Nephron (organoid): ENCODE measurements at regions not wholly inside any gene's neighbourhood (a gene's known extent, or its start where the extent isn't known, plus 50 kb on each side); places are given as distances from the start of the nearest gene placed in this dataset.
"Not testable (repeated sequence)": the region's sequence is repeated elsewhere in the genome, so short reads cannot be mapped to it uniquely, and the experiment has no call there.

Experiments
- H3K27ac Mint-ChIP-seq, 3 experiments: 2 replicates each; pipeline ENCODE4 v1.8.0; 2020; ENCODE audit warnings: mixed read lengths in 3 of 3, mild to moderate bottlenecking in 2 of 3, moderate library complexity in 1 of 3
- H3K27me3 Mint-ChIP-seq: 2 replicates; pipeline ENCODE4 v1.8.0; 2021; ENCODE audit warnings: low read depth, mild to moderate bottlenecking, moderate library complexity, mixed read lengths
- H3K36me3 Mint-ChIP-seq: 2 replicates; pipeline ENCODE4 v1.8.0; 2020; ENCODE audit warnings: low read depth, mixed read lengths
- H3K4me1 Mint-ChIP-seq: 2 replicates; pipeline ENCODE4 v1.8.0; 2020; ENCODE audit warnings: mixed read lengths
- H3K4me3 Mint-ChIP-seq, 3 experiments: 2 replicates each; pipeline ENCODE4 v1.8.0; 2020; ENCODE audit warnings: mild to moderate bottlenecking in 3 of 3, mixed read lengths in 3 of 3, moderate library complexity in 2 of 3
- H3K9me3 Mint-ChIP-seq: 2 replicates; pipeline ENCODE4 v1.8.0; 2020; ENCODE audit warnings: mixed read lengths
- TF ChIP-seq, protein P1 (sequence below), 3 experiments: fragments of 200-600 bp; sonication (generic); IDR thresholded peaks; one replicate each; pipeline ENCODE4 v1.5.0; 2021; ENCODE audit warnings: antibody characterized with exemption in 3 of 3; ENCODE audit not compliant: unreplicated experiment in 3 of 3

DNA sequence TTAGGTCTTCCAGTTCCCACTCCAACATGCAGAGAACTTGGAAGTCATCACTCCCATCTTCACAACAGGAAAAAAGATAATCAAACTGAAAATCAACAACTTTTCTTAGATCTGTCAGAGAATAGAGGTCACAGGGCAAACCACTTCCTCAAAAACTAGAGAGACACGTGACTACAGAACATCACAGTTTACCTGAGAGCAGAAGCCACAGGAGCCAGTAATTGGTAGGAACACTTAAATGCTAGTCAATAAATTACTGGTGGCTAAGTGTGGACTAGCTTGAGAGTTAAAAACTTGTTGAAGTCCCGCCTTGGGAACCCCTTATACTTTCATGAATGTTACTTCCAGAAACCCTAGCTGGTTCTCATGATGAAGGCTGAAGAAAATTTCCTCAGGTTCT is 81.1 kb downstream of the THSD1 start:
- not testable (repeated sequence) for H3K27me3 Mint-ChIP-seq, H3K9me3 Mint-ChIP-seq, H3K4me3 Mint-ChIP-seq, H3K36me3 Mint-ChIP-seq, H3K4me1 Mint-ChIP-seq, H3K27ac Mint-ChIP-seq

DNA sequence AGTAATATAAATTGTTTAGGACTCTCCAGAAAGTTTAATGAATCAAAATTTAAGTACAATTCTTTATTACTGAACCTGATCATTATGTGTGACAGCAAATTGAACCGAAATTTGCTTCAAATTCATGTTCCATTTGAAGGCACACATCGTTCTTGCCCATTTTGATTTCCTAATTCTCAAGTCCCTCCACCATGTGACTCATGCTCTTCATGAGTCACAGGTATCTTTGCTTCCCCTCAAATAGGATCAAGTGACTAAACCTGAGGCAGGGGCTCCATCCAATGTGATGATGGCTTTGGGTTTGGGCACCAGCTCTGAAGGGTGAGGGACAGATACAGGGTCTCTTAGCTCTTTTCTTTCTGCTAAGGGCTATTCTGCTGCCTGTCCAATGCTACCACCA is 86.1 kb downstream of the THSD1 start:
- H3K4me3 Mint-ChIP-seq, result no peak overlapping the region
- no peaks in the 10 kb centered on the region for H3K36me3 Mint-ChIP-seq
- no peaks in the 10 kb centered on the region for H3K9me3 Mint-ChIP-seq
- H3K27ac Mint-ChIP-seq, result no peak overlapping the region
- TF ChIP-seq, protein P1, sequence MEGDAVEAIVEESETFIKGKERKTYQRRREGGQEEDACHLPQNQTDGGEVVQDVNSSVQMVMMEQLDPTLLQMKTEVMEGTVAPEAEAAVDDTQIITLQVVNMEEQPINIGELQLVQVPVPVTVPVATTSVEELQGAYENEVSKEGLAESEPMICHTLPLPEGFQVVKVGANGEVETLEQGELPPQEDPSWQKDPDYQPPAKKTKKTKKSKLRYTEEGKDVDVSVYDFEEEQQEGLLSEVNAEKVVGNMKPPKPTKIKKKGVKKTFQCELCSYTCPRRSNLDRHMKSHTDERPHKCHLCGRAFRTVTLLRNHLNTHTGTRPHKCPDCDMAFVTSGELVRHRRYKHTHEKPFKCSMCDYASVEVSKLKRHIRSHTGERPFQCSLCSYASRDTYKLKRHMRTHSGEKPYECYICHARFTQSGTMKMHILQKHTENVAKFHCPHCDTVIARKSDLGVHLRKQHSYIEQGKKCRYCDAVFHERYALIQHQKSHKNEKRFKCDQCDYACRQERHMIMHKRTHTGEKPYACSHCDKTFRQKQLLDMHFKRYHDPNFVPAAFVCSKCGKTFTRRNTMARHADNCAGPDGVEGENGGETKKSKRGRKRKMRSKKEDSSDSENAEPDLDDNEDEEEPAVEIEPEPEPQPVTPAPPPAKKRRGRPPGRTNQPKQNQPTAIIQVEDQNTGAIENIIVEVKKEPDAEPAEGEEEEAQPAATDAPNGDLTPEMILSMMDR (IDR thresholded peaks at IDR 0.05; ENCODE audit: unreplicated experiment in 3 of 3), result no peak
- H3K4me1 Mint-ChIP-seq, result no peaks in the 10 kb centered on the region
- peaks cover 4% of the 10 kb centered on the region for H3K27me3 Mint-ChIP-seq

DNA sequence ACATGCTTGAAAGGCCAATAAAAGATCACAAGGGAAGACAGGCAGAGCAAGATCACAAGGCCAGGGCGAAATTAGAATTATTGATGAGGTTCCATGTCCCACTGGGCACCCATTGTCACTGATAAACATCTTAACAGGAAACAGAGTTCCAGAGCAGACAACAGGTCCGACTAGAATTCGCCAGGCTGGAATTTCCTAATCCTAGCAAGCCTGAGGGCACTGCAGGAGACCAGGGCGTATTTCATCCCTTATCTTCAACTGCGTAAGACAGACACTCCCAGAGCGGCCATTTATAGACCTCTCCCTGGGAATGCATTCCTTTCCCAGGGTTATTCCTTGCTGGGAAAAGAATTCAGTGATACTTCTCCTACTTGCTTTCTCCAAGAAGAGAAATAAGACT is 96.1 kb downstream of the THSD1 start:
- H3K36me3 Mint-ChIP-seq, H3K27ac Mint-ChIP-seq, H3K4me1 Mint-ChIP-seq, H3K4me3 Mint-ChIP-seq, H3K27me3 Mint-ChIP-seq: not testable (repeated sequence)
- peaks cover 23% of the 10 kb centered on the region for H3K9me3 Mint-ChIP-seq

DNA sequence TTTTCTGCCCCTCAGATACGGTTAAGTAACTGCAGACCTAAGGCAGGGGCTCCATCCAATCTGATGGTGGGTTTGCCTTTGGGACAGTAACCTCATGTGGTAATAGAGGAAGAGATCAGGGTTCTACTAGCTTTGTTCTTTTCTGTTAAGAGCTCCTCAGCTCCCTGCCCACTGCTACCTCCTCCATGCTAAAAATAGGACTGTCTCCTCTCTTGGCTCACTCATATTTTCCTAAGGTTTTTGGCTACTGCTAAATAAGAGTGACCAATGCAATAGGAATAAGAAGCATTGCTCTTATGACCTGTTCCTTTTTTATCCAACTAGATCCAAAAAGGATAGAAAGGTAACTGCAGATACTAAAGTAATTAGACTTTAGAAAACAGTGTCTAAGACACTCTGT is 99.6 kb downstream of the THSD1 start:
- not testable (repeated sequence) for H3K27me3 Mint-ChIP-seq, H3K36me3 Mint-ChIP-seq, H3K4me3 Mint-ChIP-seq, H3K4me1 Mint-ChIP-seq, H3K27ac Mint-ChIP-seq
- H3K9me3 Mint-ChIP-seq, result peaks cover 18% of the 10 kb centered on the region

DNA sequence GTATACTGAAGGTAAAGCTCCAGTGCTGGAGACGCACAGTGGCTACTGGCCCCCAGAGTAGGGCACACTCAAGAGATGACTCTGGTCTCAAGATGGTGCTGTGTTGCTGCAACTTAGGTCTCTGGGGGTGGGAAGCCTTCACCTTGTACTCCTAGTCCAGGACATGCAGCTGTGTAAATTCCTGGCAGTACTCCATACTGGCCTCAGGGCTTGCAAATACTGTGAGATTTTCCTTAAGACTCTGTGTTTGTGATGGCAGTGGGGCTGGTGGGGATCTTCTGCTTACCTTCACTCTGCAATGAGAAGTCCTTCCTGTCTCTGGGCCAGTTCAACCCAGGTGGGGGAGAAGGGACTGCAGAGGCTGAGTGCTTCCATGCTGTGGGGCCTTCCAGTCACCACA is 102.9 kb downstream of the THSD1 start:
- H3K9me3 Mint-ChIP-seq, result peaks cover 10% of the 10 kb centered on the region
- H3K4me1 Mint-ChIP-seq, H3K36me3 Mint-ChIP-seq, H3K4me3 Mint-ChIP-seq, H3K27ac Mint-ChIP-seq, H3K27me3 Mint-ChIP-seq: not testable (repeated sequence)

DNA sequence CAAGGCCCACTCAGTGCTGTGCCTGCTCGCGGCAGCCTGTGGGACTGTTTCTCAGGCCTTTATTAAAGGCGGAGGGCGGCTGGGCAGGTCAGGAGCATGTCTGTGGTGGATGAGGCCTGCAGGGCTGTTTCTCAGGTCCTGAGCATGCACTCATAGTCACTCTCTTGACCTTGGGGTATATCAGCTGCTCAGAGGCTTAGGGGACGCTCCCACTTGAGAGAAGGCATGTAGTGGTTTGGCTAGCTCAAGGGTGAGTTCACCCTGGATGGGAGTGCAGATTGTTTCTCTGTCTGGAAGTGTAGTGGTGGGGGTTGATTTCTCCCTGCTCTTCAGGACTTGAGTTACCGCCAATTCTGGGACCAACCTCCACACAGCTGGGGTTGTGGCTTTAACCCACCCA is 103.3 kb downstream of the THSD1 start:
- H3K27me3 Mint-ChIP-seq, H3K4me1 Mint-ChIP-seq, H3K27ac Mint-ChIP-seq, H3K4me3 Mint-ChIP-seq, H3K36me3 Mint-ChIP-seq: not testable (repeated sequence)
- H3K9me3 Mint-ChIP-seq, result peaks cover 10% of the 10 kb centered on the region

DNA sequence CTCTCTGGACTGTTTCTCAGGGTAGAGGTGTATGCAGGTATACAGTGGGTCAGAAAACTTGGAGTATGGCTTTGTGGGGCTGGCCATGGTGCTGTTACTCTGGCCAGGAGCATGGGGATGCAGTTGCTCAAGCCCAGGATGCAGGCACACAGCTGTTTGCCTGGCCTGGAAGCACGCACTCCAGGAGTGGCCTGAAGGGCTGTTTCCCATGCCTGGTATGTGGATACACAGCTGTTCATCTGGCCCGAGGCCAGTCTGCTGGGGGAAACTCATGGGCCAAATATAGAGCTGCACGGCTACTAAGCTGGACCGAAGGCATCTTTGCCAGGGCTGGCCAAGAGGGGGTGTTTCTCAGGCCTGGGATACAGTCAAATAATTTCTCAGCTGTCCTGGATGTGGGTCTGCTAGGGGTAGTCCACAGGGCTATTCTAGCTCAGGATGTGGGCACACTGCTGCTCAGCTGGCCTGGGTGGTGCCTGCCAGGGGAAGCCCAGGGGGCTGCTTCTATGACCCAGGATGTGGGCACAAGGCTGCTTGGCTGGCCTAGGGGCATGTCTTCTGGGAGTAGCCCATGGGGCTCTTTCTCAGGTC is 104.1 kb downstream of the THSD1 start:
- peaks cover 10% of the 10 kb centered on the region for H3K9me3 Mint-ChIP-seq
- not testable (repeated sequence) for H3K4me1 Mint-ChIP-seq, H3K4me3 Mint-ChIP-seq, H3K27ac Mint-ChIP-seq, H3K27me3 Mint-ChIP-seq, H3K36me3 Mint-ChIP-seq

DNA sequence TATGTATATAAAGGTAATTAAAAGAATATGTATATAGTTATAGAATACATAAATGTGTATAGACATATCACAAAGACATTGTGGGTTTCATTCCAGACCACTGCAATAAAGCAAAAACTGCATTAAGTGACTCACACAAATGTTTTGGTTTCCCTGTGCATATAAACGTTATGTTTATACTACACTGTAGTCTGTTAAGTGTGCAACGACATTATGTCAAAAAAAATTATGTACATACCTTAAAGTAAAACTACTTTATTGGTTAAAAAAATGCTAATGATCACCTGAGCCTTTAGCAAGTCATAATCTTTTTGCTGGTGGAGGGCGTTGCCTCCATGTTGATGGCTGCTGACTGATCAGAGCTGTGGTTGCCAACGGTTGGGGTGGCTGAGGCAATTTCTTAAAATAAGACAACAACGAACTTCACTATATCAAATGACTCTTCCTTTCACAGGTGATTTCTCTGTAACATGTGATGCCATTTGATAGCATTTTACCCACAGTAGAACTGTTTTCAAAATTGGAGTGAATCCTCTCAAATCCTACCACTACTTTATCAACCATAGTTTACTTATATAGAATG is 107.8 kb downstream of the THSD1 start:
- not testable (repeated sequence) for H3K4me3 Mint-ChIP-seq, H3K4me1 Mint-ChIP-seq, H3K27me3 Mint-ChIP-seq, H3K27ac Mint-ChIP-seq, H3K36me3 Mint-ChIP-seq
- H3K9me3 Mint-ChIP-seq, result peaks cover 10% of the 10 kb centered on the region

DNA sequence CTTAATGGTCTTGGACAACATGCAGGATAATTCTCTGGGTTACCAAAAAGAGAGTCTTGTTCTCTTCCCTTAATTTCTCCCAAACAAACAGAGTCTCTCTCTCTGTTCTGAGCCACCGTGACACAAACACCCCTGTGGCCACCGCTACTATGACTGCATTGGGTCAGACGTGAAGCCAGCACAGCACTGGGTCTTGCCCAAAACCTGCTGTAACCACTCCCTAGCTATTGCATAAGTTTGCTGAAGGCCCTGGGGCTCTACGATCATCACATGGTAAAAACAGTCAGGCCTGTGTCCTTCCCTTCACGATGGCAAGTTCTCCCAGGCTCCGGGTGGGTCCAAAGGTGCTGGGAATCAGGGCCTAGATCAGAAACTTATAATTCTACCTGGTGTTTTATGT is 117.1 kb downstream of the THSD1 start:
- not testable (repeated sequence) for H3K36me3 Mint-ChIP-seq, H3K27ac Mint-ChIP-seq, H3K9me3 Mint-ChIP-seq, H3K4me3 Mint-ChIP-seq, H3K27me3 Mint-ChIP-seq, H3K4me1 Mint-ChIP-seq

DNA sequence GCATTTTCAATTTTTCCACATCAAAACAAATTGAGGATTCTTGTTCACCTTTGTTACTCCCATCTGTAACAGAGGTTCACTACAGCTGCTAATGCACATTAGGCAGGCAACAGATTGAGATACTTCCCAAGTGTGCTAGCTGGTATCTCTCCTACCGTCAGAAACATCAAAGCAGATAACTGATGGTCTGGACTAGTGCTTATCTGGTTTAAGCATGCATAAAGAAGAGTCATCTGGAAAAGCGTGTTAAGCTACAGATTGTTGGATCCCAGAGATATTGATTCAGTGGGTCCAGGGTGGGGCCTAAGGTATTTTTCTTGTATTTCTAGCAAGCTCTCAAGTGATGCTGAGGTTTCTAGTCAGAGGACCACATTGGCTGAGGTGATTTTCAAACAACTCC is 122.0 kb upstream of the NEK3 start:
- H3K4me1 Mint-ChIP-seq, H3K9me3 Mint-ChIP-seq, H3K27me3 Mint-ChIP-seq, H3K36me3 Mint-ChIP-seq, H3K27ac Mint-ChIP-seq, H3K4me3 Mint-ChIP-seq: not testable (repeated sequence)

DNA sequence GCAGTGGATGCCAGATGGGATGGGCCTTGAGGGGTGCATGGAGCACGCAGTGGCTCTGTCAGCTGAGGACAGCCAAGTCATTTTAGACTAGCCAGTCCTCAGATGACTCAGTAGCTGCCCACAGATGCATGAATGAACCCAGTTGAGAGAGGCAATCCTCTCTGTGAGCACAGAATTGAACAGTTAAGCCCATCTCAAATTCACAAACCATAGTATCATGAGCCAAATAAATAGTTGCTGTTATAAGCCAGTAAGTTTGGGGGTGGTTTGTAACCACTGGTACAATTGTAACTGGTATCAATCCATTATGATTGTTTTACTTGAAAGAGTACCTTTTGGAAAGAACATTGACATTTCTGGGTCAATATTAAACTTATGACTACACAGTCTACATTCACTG is 120.0 kb upstream of the NEK3 start:
- not testable (repeated sequence) for H3K36me3 Mint-ChIP-seq, H3K9me3 Mint-ChIP-seq, H3K27ac Mint-ChIP-seq, H3K4me1 Mint-ChIP-seq, H3K4me3 Mint-ChIP-seq, H3K27me3 Mint-ChIP-seq

DNA sequence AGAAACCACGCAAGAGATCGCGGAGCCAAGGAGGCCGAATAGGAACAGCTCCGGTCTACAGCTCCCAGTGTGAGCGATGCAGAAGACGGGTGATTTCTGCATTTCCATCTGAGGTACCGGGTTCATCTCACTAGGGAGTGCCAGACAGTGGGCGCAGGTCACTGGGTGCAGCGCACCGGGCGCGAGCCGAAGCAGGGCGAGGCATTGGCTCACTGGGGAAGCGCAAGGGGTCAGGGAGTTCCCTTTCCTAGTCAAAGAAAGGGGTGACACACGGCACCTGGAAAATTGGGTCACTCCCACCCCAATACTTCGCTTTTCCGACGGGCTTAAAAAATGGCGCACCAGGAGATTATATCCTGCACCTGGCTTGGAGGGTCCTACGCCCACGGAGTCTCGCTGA is 94.9 kb upstream of the NEK3 start:
- H3K4me3 Mint-ChIP-seq, H3K4me1 Mint-ChIP-seq, H3K27ac Mint-ChIP-seq, H3K36me3 Mint-ChIP-seq, H3K27me3 Mint-ChIP-seq, H3K9me3 Mint-ChIP-seq: not testable (repeated sequence)

DNA sequence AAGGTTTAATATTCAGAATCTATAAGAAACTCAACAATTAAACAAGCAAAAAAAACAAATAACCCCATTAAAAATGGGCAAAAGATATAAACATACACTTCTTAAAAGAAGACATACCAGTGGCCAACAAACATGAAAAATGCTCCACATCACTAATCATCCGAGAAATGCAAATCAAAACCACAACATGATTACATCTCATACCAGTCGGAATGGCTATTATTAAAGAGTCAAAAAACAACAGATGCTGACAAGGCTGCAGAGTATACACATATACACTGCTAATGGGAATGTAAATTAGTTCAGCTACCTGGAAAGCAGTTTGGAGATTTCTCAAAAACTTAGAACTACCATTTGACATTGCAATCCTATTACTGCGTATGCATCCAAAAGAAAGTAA is 81.4 kb upstream of the NEK3 start:
- not testable (repeated sequence) for H3K27ac Mint-ChIP-seq, H3K9me3 Mint-ChIP-seq, H3K4me3 Mint-ChIP-seq, H3K36me3 Mint-ChIP-seq, H3K27me3 Mint-ChIP-seq, H3K4me1 Mint-ChIP-seq
